ENCODE measurements at regions not wholly inside any gene's neighbourhood (a gene's known extent, or its start where the extent isn't known, plus 50 kb on each side); places are given as distances from the start of the nearest gene placed in this dataset.

DNA sequence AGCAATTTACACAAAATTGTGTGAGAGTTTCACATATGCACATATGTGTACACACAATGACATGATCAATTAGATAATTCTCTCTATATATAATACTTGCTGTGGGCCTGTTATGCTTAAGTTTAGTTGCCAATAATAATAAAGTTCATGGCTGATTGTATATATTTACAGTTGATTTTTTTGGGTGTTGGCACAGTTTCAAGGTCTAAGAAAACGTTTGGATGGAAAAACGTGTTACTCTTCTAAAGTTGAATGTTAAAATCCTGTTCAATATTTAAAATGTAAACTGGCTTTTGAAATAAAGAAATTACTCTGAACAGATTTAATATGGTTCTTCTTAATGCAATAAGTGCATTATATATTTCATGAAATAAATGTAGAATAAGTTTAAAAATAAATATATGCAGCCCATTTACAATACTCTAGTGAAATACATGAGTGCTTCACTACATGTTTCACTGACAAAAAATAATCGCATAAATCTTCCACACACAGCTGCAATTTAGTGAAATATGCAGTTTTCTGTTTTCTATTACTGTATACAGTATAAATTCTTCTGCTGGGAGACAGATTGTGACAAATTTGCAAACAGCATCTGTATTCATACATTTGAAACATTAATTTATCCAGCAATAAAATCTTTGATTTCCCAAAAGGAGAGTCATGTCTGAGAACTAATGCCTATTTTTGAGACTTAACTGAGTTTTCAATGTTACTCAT, 586.9 kb upstream of the KLHL1 start:
- Histone ChIP-seq H3K4me1 (ENCODE audit: control extremely low read depth in 1 of 4, control insufficient read depth in 4 of 4, insufficient read depth in 4 of 4, low read length in 3 of 4) (no peaks in the 10 kb centered on the region), H3K27ac (ENCODE audit: insufficient read depth in 1 of 2, low read depth in 1 of 2, low read length in 2 of 2, poor library complexity in 1 of 2, severe bottlenecking in 2 of 2) (no peak overlapping the region), H3K4me3 (ENCODE audit: control insufficient read depth in 1 of 7, extremely low read depth in 1 of 7, insufficient read depth in 4 of 7, low read depth in 2 of 7, low read length in 6 of 7) (no peak overlapping the region), H3K36me3 (ENCODE audit: control insufficient read depth in 4 of 4, insufficient read depth in 4 of 4, low read length in 3 of 4) (no peaks in the 10 kb centered on the region), H3K9me3 (ENCODE audit: control extremely low read depth in 1 of 5, control insufficient read depth in 4 of 5, insufficient read depth in 2 of 5, low read depth in 1 of 5, low read length in 4 of 5) (no peaks in the 10 kb centered on the region), H3K27me3 (replicated peaks in 2 of 5; ENCODE audit: control insufficient read depth in 4 of 5, insufficient read depth in 5 of 5, low read length in 4 of 5) (no peaks in the 10 kb centered on the region)
- WGBS (ENCODE audit: insufficient coverage): no CpG with 5 or more reads among the region's 3 CpGs
- CTCF ChIA-PET: no interaction called here
- DNase-seq: no peak
- POLR2A ChIA-PET: no interaction called here

GRCh38 chr13:70668983-70669382, 560.7 kb upstream of the KLHL1 start:
- ChIA-PET CTCF (no interaction called here), POLR2A (no interaction called here)
- DNase-seq: no peak
- H3K27me3 ChIP-seq (replicated peaks in 2 of 5; ENCODE audit: control insufficient read depth in 4 of 5, insufficient read depth in 5 of 5, low read length in 4 of 5): no peaks in the 10 kb centered on the region
- no peaks in the 10 kb centered on the region for H3K36me3 ChIP-seq (ENCODE audit: control insufficient read depth in 4 of 4, insufficient read depth in 4 of 4, low read length in 3 of 4)
- no peak overlapping the region for H3K27ac ChIP-seq (ENCODE audit: insufficient read depth in 1 of 2, low read depth in 1 of 2, low read length in 2 of 2, poor library complexity in 1 of 2, severe bottlenecking in 2 of 2)
- peaks cover 0 to 18% (median 3%) of the 10 kb centered on the region in 4 experiments for H3K4me1 ChIP-seq (ENCODE audit: control extremely low read depth in 1 of 4, control insufficient read depth in 4 of 4, insufficient read depth in 4 of 4, low read length in 3 of 4)
- no peak overlapping the region for H3K4me3 ChIP-seq (ENCODE audit: control insufficient read depth in 1 of 7, extremely low read depth in 1 of 7, insufficient read depth in 4 of 7, low read depth in 2 of 7, low read length in 6 of 7)
- no peaks in the 10 kb centered on the region for H3K9me3 ChIP-seq (ENCODE audit: control extremely low read depth in 1 of 5, control insufficient read depth in 4 of 5, insufficient read depth in 2 of 5, low read depth in 1 of 5, low read length in 4 of 5)

GRCh38 chr13:70668293-70668692, 560.0 kb upstream of the KLHL1 start:
- Histone ChIP-seq H3K36me3 (ENCODE audit: control insufficient read depth in 4 of 4, insufficient read depth in 4 of 4, low read length in 3 of 4) (no peaks in the 10 kb centered on the region), H3K9me3 (ENCODE audit: control extremely low read depth in 1 of 5, control insufficient read depth in 4 of 5, insufficient read depth in 2 of 5, low read depth in 1 of 5, low read length in 4 of 5) (no peaks in the 10 kb centered on the region), H3K4me3 (ENCODE audit: control insufficient read depth in 1 of 7, extremely low read depth in 1 of 7, insufficient read depth in 4 of 7, low read depth in 2 of 7, low read length in 6 of 7) (no peak overlapping the region), H3K4me1 (ENCODE audit: control extremely low read depth in 1 of 4, control insufficient read depth in 4 of 4, insufficient read depth in 4 of 4, low read length in 3 of 4) (peaks cover 0 to 22% (median 3%) of the 10 kb centered on the region in 4 experiments), H3K27me3 (replicated peaks in 2 of 5; ENCODE audit: control insufficient read depth in 4 of 5, insufficient read depth in 5 of 5, low read length in 4 of 5) (no peaks in the 10 kb centered on the region), H3K27ac (ENCODE audit: insufficient read depth in 1 of 2, low read depth in 1 of 2, low read length in 2 of 2, poor library complexity in 1 of 2, severe bottlenecking in 2 of 2) (no peak overlapping the region)
- 100% methylated on average over 1 of the region's 1 CpG for WGBS (ENCODE audit: insufficient coverage)
- ChIA-PET POLR2A (no interaction called here), CTCF (no interaction called here)
- peak in 1 of 3 donors; percentile 13 for DNase-seq

- Histone ChIP-seq H3K36me3 (ENCODE audit: control insufficient read depth in 4 of 4, insufficient read depth in 4 of 4, low read length in 3 of 4) (no peaks in the 10 kb centered on the region), H3K4me1 (ENCODE audit: control extremely low read depth in 1 of 4, control insufficient read depth in 4 of 4, insufficient read depth in 4 of 4, low read length in 3 of 4) (peaks cover 0 to 30% (median 6%) of the 10 kb centered on the region in 4 experiments), H3K27me3 (replicated peaks in 2 of 5; ENCODE audit: control insufficient read depth in 4 of 5, insufficient read depth in 5 of 5, low read length in 4 of 5) (no peaks in the 10 kb centered on the region), H3K27ac (ENCODE audit: insufficient read depth in 1 of 2, low read depth in 1 of 2, low read length in 2 of 2, poor library complexity in 1 of 2, severe bottlenecking in 2 of 2) (no peak overlapping the region), H3K4me3 (ENCODE audit: control insufficient read depth in 1 of 7, extremely low read depth in 1 of 7, insufficient read depth in 4 of 7, low read depth in 2 of 7, low read length in 6 of 7) (peak overlapping the region in 1 of 7 experiments; percentile 18), H3K9me3 (ENCODE audit: control extremely low read depth in 1 of 5, control insufficient read depth in 4 of 5, insufficient read depth in 2 of 5, low read depth in 1 of 5, low read length in 4 of 5) (no peaks in the 10 kb centered on the region)
- ChIA-PET CTCF (no interaction called here), POLR2A (no interaction called here)
- WGBS (ENCODE audit: insufficient coverage): no CpG with 5 or more reads among the region's 1 CpG
- no peak for DNase-seq
Observed at GRCh38 chr13:70666883-70667556, 558.8 kb upstream of the KLHL1 start.

DNA sequence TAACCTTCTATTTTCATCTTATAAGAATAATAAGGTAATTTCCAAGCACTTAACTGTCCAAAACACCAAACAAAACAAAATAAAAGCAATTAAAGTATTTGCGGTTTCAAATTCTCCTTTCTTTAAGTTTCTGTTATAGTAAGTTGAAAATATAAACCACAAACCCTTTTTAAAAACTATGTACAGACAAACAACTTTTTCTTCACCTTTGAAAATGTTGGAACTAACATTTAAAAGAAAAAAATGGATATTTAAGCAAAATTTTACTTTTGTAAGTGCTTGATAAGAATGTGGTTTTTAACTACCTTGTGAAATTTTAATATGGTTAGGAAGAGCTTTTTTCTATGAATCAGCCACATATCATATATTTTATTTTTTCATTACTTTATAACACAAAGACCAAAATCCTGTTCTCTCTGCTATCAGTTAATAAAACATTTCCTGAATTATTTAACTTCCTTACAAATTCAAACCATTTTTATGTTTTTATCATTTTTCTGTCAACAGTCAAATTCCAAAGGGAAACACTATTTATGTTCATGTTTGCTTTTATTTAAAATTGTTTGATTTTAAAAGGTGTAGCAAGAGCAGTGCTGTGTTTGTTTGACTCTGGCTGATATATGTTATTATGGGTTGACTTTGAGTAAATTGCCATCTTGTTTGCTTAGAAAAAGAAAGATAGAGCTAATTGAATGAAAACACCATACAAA, 554.1 kb upstream of the KLHL1 start:
- peak; percentile 14 to 71 (median 66) for DNase-seq
- no peaks in the 10 kb centered on the region for H3K9me3 ChIP-seq (ENCODE audit: control extremely low read depth in 1 of 5, control insufficient read depth in 4 of 5, insufficient read depth in 2 of 5, low read depth in 1 of 5, low read length in 4 of 5)
- H3K4me3 ChIP-seq (ENCODE audit: control insufficient read depth in 1 of 7, extremely low read depth in 1 of 7, insufficient read depth in 4 of 7, low read depth in 2 of 7, low read length in 6 of 7): peak overlapping the region in 1 of 7 experiments; percentile 40
- ChIA-PET POLR2A (no interaction called here), CTCF (interaction anchor here (0.8 to 1.0 kb wide), 2 partner anchors 11 to 40 kb away, joined by 3 read pairs; no protein-coding TSS in a partner anchor)
- no CpG with 5 or more reads among the region's 1 CpG for WGBS (ENCODE audit: insufficient coverage)
- peaks cover 0 to 31% (median 6%) of the 10 kb centered on the region in 4 experiments for H3K4me1 ChIP-seq (ENCODE audit: control extremely low read depth in 1 of 4, control insufficient read depth in 4 of 4, insufficient read depth in 4 of 4, low read length in 3 of 4)
- H3K27me3 ChIP-seq (replicated peaks in 2 of 5; ENCODE audit: control insufficient read depth in 4 of 5, insufficient read depth in 5 of 5, low read length in 4 of 5): no peaks in the 10 kb centered on the region
- no peaks in the 10 kb centered on the region for H3K36me3 ChIP-seq (ENCODE audit: control insufficient read depth in 4 of 4, insufficient read depth in 4 of 4, low read length in 3 of 4)
- H3K27ac ChIP-seq (ENCODE audit: insufficient read depth in 1 of 2, low read depth in 1 of 2, low read length in 2 of 2, poor library complexity in 1 of 2, severe bottlenecking in 2 of 2): peak overlapping the region; percentile 30 to 78

DNA sequence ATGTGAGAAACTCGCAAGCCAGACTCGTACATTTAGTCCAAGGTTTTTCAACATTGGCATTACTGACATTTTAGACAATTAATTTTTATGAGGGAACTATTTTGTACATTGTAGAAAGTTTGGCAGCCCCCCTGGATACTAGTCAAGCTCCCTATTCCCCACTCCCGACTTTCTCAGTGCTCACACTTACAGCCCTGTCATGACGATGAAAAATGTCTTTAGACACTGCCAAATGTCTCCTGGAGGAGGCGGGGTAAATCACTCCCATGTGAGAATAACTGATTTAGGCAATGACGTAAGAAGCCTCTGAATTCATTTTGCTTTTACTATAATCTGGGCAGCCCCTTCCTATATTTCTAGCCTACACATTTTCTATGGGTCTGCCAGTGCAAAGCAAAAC, 535.8 kb upstream of the KLHL1 start:
- Histone ChIP-seq H3K9me3 (ENCODE audit: control extremely low read depth in 1 of 5, control insufficient read depth in 4 of 5, insufficient read depth in 2 of 5, low read depth in 1 of 5, low read length in 4 of 5) (peaks cover 0 to 10% (median 0%) of the 10 kb centered on the region in 5 experiments), H3K4me1 (ENCODE audit: control extremely low read depth in 1 of 4, control insufficient read depth in 4 of 4, insufficient read depth in 4 of 4, low read length in 3 of 4) (no peaks in the 10 kb centered on the region), H3K27me3 (replicated peaks in 2 of 5; ENCODE audit: control insufficient read depth in 4 of 5, insufficient read depth in 5 of 5, low read length in 4 of 5) (no peaks in the 10 kb centered on the region), H3K36me3 (ENCODE audit: control insufficient read depth in 4 of 4, insufficient read depth in 4 of 4, low read length in 3 of 4) (no peaks in the 10 kb centered on the region), H3K4me3 (ENCODE audit: control insufficient read depth in 1 of 7, extremely low read depth in 1 of 7, insufficient read depth in 4 of 7, low read depth in 2 of 7, low read length in 6 of 7) (no peak overlapping the region), H3K27ac (ENCODE audit: insufficient read depth in 1 of 2, low read depth in 1 of 2, low read length in 2 of 2, poor library complexity in 1 of 2, severe bottlenecking in 2 of 2) (no peak overlapping the region)
- 96% methylated on average over 3 of the region's 6 CpGs for WGBS (ENCODE audit: insufficient coverage)
- no peak for DNase-seq
- ChIA-PET CTCF (interaction anchor here (0.9 kb wide), 1 partner anchor 10 kb away, joined by 3 read pairs; no protein-coding TSS in a partner anchor), POLR2A (interaction anchor here (0.6 kb wide), 1 partner anchor 13 kb away, joined by 4 read pairs; no protein-coding TSS in a partner anchor)

GRCh38 chr13:70634893-70635292, 526.6 kb upstream of the KLHL1 start:
- H3K4me1 ChIP-seq (ENCODE audit: control extremely low read depth in 1 of 4, control insufficient read depth in 4 of 4, insufficient read depth in 4 of 4, low read length in 3 of 4): no peaks in the 10 kb centered on the region
- DNase-seq: no peak
- CTCF ChIA-PET: interaction anchor here (1.2 to 1.5 kb wide), 2 partner anchors 9 to 11 kb away, joined by 3 to 5 read pairs; no protein-coding TSS in a partner anchor
- H3K9me3 ChIP-seq (ENCODE audit: control extremely low read depth in 1 of 5, control insufficient read depth in 4 of 5, insufficient read depth in 2 of 5, low read depth in 1 of 5, low read length in 4 of 5): peaks cover 0 to 4% (median 0%) of the 10 kb centered on the region in 5 experiments
- WGBS (ENCODE audit: insufficient coverage): no CpG with 5 or more reads among the region's 3 CpGs
- H3K27ac ChIP-seq (ENCODE audit: insufficient read depth in 1 of 2, low read depth in 1 of 2, low read length in 2 of 2, poor library complexity in 1 of 2, severe bottlenecking in 2 of 2): no peak overlapping the region
- H3K4me3 ChIP-seq (ENCODE audit: control insufficient read depth in 1 of 7, extremely low read depth in 1 of 7, insufficient read depth in 4 of 7, low read depth in 2 of 7, low read length in 6 of 7): no peak overlapping the region
- POLR2A ChIA-PET: no interaction called here
- H3K36me3 ChIP-seq (ENCODE audit: control insufficient read depth in 4 of 4, insufficient read depth in 4 of 4, low read length in 3 of 4): no peaks in the 10 kb centered on the region
- no peaks in the 10 kb centered on the region for H3K27me3 ChIP-seq (replicated peaks in 2 of 5; ENCODE audit: control insufficient read depth in 4 of 5, insufficient read depth in 5 of 5, low read length in 4 of 5)
